ENCODE measurements at regions not wholly inside any gene's neighbourhood (a gene's known extent, or its start where the extent isn't known, plus 50 kb on each side); places are given as distances from the start of the nearest gene placed in this dataset.

DNA sequence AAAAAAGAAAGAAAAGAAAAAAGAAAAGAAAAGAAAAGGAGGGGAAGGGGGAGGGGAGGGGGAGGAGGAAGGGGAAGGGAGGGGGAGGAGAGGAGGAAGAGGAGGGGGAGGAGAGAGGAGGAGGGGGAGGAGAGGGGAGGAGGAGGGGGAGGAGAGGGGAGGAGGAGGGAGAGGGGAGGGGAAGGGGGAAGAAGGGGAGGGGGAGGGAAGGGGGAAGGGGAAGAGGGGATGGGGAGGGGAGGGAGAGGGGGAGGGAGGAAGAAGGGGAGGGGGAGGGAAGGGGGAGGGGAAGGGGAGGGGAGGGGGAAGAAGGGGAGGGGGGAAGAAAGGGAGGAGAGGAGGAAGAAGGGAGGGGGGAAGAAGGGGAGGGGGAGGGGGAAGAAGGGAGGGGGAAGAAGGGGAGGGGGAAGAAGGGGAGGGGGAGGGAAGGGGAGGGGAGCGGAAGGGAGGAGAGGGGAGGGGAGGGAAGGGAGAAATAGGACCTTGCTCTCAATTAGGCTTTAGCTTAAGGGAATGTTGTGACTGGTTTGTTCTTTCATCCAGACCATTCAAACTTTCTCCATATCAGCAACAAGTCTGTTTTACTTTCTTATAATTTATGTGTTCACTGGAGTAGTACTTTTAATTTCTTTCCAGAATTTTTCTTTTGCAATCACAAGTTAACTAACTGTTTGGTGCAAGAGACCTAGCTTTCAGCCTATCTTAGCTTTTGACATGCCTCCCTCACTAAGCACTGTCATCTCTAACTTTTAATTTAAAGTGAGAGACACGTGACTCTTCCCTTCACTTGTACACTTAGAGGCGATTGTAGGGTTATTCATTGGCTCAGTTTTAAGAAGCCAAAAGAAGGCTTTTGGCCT lies 76.5 kb upstream of the EGLN3 start:
- TF ChIP-seq, protein P1, sequence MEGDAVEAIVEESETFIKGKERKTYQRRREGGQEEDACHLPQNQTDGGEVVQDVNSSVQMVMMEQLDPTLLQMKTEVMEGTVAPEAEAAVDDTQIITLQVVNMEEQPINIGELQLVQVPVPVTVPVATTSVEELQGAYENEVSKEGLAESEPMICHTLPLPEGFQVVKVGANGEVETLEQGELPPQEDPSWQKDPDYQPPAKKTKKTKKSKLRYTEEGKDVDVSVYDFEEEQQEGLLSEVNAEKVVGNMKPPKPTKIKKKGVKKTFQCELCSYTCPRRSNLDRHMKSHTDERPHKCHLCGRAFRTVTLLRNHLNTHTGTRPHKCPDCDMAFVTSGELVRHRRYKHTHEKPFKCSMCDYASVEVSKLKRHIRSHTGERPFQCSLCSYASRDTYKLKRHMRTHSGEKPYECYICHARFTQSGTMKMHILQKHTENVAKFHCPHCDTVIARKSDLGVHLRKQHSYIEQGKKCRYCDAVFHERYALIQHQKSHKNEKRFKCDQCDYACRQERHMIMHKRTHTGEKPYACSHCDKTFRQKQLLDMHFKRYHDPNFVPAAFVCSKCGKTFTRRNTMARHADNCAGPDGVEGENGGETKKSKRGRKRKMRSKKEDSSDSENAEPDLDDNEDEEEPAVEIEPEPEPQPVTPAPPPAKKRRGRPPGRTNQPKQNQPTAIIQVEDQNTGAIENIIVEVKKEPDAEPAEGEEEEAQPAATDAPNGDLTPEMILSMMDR (conservative IDR thresholded peaks at IDR 0.05; ENCODE audit: low read length): no peak
- H3K4me3 ChIP-seq (ENCODE audit: low read length): no peak overlapping the region
- no peak for DNase-seq (ENCODE audit: low read depth)

DNA sequence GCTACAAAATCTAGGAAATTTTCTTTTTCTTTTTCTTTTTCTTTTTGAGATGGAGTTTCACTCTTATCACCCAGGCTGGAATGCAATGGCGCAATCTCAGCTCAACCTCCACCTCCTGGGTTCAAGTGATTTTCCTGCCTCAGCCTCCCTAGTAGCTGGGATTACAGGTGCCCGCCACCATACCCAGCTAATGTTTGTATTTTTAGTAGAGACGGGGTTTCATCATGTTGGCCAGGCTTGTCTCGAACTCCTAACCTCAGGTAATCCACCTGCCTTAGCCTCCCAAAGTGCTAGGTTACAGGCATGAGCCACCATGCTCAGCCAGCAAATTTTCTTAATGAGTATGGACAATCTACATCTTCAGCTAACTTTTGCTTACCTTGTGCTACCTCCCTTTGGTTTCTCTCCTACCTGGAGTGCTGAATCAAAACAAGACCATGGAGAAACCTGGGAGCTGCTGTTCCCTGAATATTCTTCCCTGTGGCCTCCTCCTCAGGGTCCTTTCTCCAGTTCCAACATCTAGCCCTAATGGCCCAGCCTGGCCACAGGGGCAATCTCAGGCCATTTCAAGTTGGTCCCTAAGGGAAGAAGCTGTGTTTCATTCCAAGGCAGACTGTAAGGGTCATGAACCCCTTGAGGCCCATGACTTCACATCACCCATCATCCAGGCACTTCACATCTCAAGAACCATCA lies 74.6 kb upstream of the EGLN3 start:
- DNase-seq (ENCODE audit: low read depth): no peak
- H3K4me3 ChIP-seq (ENCODE audit: low read length): no peak overlapping the region
- TF ChIP-seq, protein P1 (conservative IDR thresholded peaks at IDR 0.05; ENCODE audit: low read length): no peak

DNA sequence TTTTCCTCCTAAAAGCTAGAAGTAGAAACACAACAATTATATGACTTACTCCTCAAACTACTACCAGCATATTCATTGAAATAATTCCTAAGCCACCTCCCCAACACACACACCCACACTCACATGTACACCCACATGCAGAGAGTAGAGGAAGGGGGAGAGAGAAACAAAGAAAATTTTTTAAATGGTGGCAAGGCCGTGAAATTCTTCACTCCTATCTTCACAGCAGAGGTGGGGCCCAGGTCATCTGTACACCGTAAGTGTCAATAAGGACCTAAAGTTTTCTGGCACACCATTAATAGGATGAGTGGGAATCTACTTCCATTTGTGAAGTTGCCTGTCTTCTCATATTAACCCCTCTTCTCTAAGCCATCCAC lies 73.9 kb upstream of the EGLN3 start:
- no peak overlapping the region for H3K4me3 ChIP-seq (ENCODE audit: low read length)
- no peak for DNase-seq (ENCODE audit: low read depth)
- TF ChIP-seq, protein P1 (conservative IDR thresholded peaks at IDR 0.05; ENCODE audit: low read length): no peak

DNA sequence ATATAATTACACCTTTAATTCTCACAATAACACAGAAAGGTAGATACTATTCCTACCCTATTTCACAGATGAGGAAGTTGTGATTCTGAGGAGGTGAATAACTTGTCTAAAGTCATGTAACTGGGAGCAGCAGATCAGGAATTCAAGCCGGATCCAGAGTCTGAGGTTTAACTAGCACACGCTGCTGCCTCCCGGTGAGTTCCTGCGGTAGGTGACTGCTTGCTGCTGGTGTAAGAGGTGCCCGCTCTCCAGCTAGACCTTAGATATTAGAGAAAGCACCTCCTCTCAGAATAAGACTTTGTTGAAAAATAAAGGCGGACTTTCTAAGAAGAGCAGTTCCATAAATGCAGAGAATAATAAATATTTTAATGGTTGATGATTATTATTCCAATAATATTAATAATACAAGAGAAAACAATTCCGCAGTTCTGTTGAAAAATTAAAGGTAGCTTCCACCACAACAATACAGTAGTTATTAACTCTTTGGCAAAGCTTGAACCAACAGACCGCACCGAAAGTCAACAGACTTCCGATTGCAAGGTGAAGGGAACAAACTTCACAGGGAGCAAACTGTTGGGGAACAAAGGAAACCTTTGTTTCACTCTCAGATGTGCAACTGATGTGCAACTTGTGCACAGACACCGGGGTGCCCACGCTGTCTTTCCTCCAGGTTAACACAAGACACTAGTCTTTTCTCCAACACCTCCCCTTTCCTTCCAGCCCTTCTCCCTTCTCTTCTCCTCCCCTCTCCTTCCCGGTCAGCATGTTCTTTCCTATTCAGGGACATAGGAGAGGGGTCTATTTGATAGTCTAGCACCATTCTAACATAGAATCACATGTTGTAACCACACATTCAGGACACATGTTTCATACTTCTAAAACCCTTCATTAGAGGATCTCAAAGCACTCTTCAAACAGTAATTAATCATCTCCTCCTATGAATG lies 73.2 kb upstream of the EGLN3 start:
- no peak for DNase-seq (ENCODE audit: low read depth)
- TF ChIP-seq, protein P1 (conservative IDR thresholded peaks at IDR 0.05; ENCODE audit: low read length): no peak

DNA sequence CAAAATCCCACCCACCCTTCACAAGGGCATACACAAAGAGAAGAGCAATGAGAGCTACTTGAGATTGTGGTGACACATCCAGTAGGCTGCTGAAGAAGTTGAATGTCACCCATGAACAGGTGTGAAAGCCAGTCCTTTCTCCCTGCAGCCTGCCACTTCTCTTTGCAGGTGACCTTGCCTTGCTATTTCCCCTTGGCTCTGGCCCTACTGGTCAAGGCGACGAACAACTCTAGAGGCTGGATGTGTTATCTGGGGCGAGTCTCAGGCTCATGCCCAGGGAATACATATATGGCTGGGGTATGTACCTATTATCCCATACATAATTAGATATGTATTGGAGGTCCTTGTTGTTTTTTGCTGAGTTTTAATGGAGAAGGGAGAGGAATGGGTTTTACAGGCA lies 70.2 kb upstream of the EGLN3 start:
- no peak overlapping the region for H3K4me3 ChIP-seq (ENCODE audit: low read length)
- DNase-seq (ENCODE audit: low read depth): no peak
- TF ChIP-seq, protein P1 (conservative IDR thresholded peaks at IDR 0.05; ENCODE audit: low read length): no peak

More for the DNA sequence above, 73.2 kb upstream of the EGLN3 start:
- no peak overlapping the region for H3K4me3 ChIP-seq (ENCODE audit: low read length)

DNA sequence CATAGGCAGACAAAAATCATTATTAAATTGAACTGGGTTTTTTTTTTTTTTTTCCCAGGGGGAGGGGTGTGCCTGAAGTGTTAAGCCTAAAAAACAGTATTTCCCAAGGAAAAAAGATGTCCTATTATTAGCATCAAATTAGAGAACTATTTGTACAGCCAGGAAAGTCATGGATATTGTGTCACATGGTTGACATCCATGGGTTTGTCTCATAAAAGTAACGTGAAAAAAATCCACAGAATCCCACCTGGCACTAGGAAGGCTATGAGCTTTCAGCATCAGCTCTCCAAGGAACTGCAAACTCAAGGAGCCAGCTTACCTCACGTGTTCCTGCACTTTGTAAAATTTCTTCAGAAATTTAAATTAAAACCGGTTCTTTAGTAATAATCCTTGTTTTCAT lies 69.1 kb upstream of the EGLN3 start:
- TF ChIP-seq, protein P1 (conservative IDR thresholded peaks at IDR 0.05; ENCODE audit: low read length): no peak
- H3K4me3 ChIP-seq (ENCODE audit: low read length): no peak overlapping the region
- DNase-seq (ENCODE audit: low read depth): no peak
